Heart left ventricle (tissue), 16 donors: ENCODE measurements at regions not wholly inside any gene's neighbourhood (a gene's known extent, or its start where the extent isn't known, plus 50 kb on each side); places are given as distances from the start of the nearest gene placed in this dataset.
A peak's percentile ranks its signal among the peaks of the same experiment; 100 is the strongest.

Source experiments
- ATAC-seq, 4 donors: fragments of 200-7000 bp; cut with Tn5 transposase; one replicate each; pipeline ENCODE4 v1.9.1; 2020 to 2022; ENCODE audit warnings: moderate library complexity in 4 of 4, mild to moderate bottlenecking in 3 of 4, moderate number of reproducible peaks in 1 of 4
- DNase-seq, 5 donors: peaks; one replicate each; pipeline ENCODE4 v3.0.0-alpha.2; 2020
- H3K27ac ChIP-seq, 12 donors: fragments of 200-600 bp; sonication (generic) in 4 of 12; one replicate each; pipeline versions ENCODE4 v1.5.0 to v1.8.0; 2016 to 2022; ENCODE audit warnings: mild to moderate bottlenecking in 2 of 12
- H3K27me3 ChIP-seq, 9 donors: fragments of 200-600 bp; sonication (generic) in 2 of 9; one replicate each; pipeline versions ENCODE4 v1.5.1 to v1.8.0; 2016 to 2022; ENCODE audit warnings: mild to moderate bottlenecking in 3 of 9
- H3K36me3 ChIP-seq, 9 donors: fragments of 200-600 bp; sonication (generic) in 2 of 9; one replicate each; pipeline versions ENCODE4 v1.5.0 to v1.8.0; 2018 to 2022; ENCODE audit warnings: mild to moderate bottlenecking in 2 of 9
- H3K4me1 ChIP-seq, 12 donors: fragments of 200-600 bp; sonication (generic) in 4 of 12; one replicate each; pipeline versions ENCODE4 v1.5.0 to v1.8.0; 2016 to 2022; ENCODE audit warnings: mild to moderate bottlenecking in 3 of 12
- H3K4me3 ChIP-seq, 12 donors: fragments of 200-600 bp; sonication (generic) in 4 of 12; one replicate each; pipeline versions ENCODE4 v1.5.0 to v1.8.0; 2017 to 2022; ENCODE audit warnings: mild to moderate bottlenecking in 9 of 12, moderate library complexity in 4 of 12
- H3K9me3 ChIP-seq, 12 donors: fragments of 200-600 bp; sonication (generic) in 4 of 12; one replicate each; pipeline versions ENCODE4 v1.5.0 to v1.8.0; 2016 to 2022; ENCODE audit warnings: mild to moderate bottlenecking in 1 of 12
- POLR2A ChIP-seq, 2 donors: fragments of 450-650 bp; IDR thresholded peaks; one replicate each; pipeline ENCODE4 v1.6.1; 2017; ENCODE audit warnings: antibody characterized with exemption in 2 of 2, mild to moderate bottlenecking in 2 of 2, moderate library complexity in 2 of 2
- WGBS, 4 donors: extraction: QIAGEN DNeasy Blood & Tissue Kit in 2 of 4; methylation state at CpG; one replicate each; pipeline versions ENCODE4 v1.1.5 to v1.1.7; 2013 to 2018; 5-methylcytosine and 5-hydroxymethylcytosine counted together
- intact Hi-C, 10 donors: fragments of 100-400 bp; cut with DNase I; formaldehyde crosslinking; loops; one replicate each; pipeline versions ENCODE4 v1.11.1 to v1.14.2; 2022
- TF ChIP-seq, protein P1 (sequence below), 12 donors: fragments of 200-600 bp; sonication (generic) in 4 of 12; IDR thresholded peaks; one replicate each; pipeline versions ENCODE4 v1.5.0 to v1.8.0; 2018 to 2022; ENCODE audit warnings: antibody characterized with exemption in 12 of 12, mild to moderate bottlenecking in 5 of 12
- donor health status: ischemic (EF 13 %, LVEDD 7.1; RV severe dilation, severe dysfunction).
- donor health status: healthy with polysubstance abuse.
- donor health status: DM: no; HTN: yes; CAD: no.
- donor health status: DM: no; HTN: no; CAD: no.
- donor health status: ischemic (EF 25% LVEDD 6.9; RV normal size, moderate dysfunction).
- donor health status: ischemic (EF 25% LVEDD 5.7; RV mildly dilated, moderate dysfunction).
- donor health status: healthy.
- donor health status: DM: yes; HTN: yes; CAD: no.
- donor health status: ischemic (EF 35%, LVEDD 5.7; RV mildly dilated, moderate dysfunction).
- donor health status: nonischemic (EF 11% LVEDD 7.7; RV severe dilation, severe dysfunction).
- donor health status: DM: yes; HTN: yes; CAD: no.
- donor health status: PGD.
- donor health status: ischemic (EF 29% LVEDD 5.4; RV normal size, mild dysfunction).
- donor health status: nonischemic (EF 23%, LVEDD 6.1; RV moderate dilation, normal function).

DNA sequence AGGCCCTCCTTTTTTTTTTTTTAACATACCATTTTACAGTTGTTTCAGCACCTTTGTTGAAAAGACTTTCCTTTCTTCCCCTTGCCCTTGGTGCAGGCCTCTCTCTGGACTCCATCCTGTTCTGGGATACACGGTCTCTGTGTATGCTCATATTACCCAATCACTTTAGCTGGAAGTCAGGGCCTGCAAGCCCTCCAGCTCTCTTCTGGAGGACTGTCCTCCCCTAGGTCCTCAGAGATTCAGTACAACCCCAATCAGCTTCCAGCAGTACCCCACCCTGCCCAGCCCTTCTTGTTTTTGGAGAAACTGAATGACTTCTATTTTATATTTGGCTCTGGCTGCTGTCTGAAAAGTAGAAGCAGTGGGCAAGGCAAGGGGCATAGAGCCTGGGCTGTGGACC lies 270.8 kb downstream of the KLF13 start:
- ATAC-seq: peak in 1 of 4 donors; percentile 56

DNA sequence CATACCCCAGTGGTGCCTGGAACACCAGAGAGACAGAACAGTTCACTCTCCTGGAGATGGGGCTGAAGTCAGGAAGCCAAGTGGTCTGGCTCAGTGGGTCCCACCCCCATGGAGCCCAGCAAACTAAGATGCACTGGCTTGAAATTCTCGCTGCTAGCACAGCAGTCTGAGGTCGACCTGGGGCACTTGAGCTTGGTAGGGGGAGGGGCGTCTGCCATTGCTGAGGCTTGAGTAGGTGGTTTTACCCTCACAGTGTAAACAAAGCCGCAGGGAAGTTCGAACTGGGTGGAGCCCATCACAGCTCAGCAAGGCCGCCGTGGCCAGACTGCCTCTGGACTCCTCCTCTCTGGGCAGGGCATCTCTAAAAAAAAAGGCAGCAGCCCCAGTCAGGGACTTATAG lies 272.0 kb downstream of the KLF13 start:
- DNase-seq (no peak), ATAC-seq (no peak)
- Histone ChIP-seq H3K4me1 (no peaks in the 10 kb centered on the region), H3K27me3 (no peaks in the 10 kb centered on the region), H3K4me3 (no peak overlapping the region), H3K36me3 (no peaks in the 10 kb centered on the region), H3K9me3 (peaks cover 0 to 14% (median 0%) of the 10 kb centered on the region in 12 donors), H3K27ac (no peak overlapping the region)
- intact Hi-C loops: no loop called here
- 23 to 32% (median 28%) methylated on average over 5 to 7 of the region's 7 CpGs for WGBS, 4 donors
- TF ChIP-seq, protein P1, sequence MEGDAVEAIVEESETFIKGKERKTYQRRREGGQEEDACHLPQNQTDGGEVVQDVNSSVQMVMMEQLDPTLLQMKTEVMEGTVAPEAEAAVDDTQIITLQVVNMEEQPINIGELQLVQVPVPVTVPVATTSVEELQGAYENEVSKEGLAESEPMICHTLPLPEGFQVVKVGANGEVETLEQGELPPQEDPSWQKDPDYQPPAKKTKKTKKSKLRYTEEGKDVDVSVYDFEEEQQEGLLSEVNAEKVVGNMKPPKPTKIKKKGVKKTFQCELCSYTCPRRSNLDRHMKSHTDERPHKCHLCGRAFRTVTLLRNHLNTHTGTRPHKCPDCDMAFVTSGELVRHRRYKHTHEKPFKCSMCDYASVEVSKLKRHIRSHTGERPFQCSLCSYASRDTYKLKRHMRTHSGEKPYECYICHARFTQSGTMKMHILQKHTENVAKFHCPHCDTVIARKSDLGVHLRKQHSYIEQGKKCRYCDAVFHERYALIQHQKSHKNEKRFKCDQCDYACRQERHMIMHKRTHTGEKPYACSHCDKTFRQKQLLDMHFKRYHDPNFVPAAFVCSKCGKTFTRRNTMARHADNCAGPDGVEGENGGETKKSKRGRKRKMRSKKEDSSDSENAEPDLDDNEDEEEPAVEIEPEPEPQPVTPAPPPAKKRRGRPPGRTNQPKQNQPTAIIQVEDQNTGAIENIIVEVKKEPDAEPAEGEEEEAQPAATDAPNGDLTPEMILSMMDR (IDR thresholded peaks at IDR 0.05): no peak
- no peak for TF ChIP-seq POLR2A (IDR thresholded peaks at IDR 0.05)

More for the DNA sequence above, 270.8 kb downstream of the KLF13 start:
- TF ChIP-seq, protein P1 (IDR thresholded peaks at IDR 0.05): no peak
- no peak for TF ChIP-seq POLR2A (IDR thresholded peaks at IDR 0.05)
- Histone ChIP-seq H3K27ac (no peak overlapping the region), H3K36me3 (no peaks in the 10 kb centered on the region), H3K9me3 (peaks cover 0 to 5% (median 0%) of the 10 kb centered on the region in 12 donors), H3K4me3 (no peak overlapping the region), H3K4me1 (no peaks in the 10 kb centered on the region), H3K27me3 (no peaks in the 10 kb centered on the region)
- intact Hi-C loops: no loop called here
- WGBS, 4 donors: 62 to 74% (median 70%) methylated on average over 1 of the region's 1 CpG
- no peak for DNase-seq

DNA sequence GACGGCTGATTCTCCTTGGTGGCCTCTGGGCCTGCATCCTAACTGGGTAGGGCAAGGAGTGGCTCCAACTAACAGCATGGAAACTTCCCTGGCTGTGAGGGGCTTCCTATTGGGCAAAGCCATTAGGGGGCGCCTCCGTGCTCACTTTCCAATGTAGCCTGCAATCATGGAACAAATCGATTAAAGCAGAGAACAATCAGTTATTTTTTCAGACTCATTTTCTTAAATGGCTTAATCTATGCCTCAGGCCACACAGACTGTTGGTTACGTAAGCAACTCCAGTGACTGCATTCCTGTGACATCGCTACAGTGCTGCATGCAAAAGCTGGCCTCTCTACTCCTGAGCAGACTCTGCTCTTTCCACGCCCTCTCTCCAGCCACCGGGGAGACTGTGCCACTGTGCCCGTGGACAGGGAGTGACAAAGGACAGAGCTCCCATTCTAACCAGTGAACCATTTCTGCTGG lies 278.9 kb downstream of the KLF13 start:
- DNase-seq: no peak
- Histone ChIP-seq H3K27me3 (no peaks in the 10 kb centered on the region), H3K36me3 (no peaks in the 10 kb centered on the region), H3K4me3 (no peak overlapping the region), H3K4me1 (peaks cover 0 to 5% (median 0%) of the 10 kb centered on the region in 12 donors), H3K9me3 (peaks cover 0 to 19% (median 0%) of the 10 kb centered on the region in 12 donors), H3K27ac (no peak overlapping the region)
- no peak for TF ChIP-seq POLR2A (IDR thresholded peaks at IDR 0.05)
- TF ChIP-seq, protein P1 (IDR thresholded peaks at IDR 0.05): peak in 4 of 12 donors; percentile 20 to 31 (median 23)
- intact Hi-C loops: no loop called here
- peak; percentile 15 to 69 (median 45) for ATAC-seq
- 46 to 55% (median 48%) methylated on average over 8 to 9 of the region's 9 CpGs for WGBS, 4 donors

DNA sequence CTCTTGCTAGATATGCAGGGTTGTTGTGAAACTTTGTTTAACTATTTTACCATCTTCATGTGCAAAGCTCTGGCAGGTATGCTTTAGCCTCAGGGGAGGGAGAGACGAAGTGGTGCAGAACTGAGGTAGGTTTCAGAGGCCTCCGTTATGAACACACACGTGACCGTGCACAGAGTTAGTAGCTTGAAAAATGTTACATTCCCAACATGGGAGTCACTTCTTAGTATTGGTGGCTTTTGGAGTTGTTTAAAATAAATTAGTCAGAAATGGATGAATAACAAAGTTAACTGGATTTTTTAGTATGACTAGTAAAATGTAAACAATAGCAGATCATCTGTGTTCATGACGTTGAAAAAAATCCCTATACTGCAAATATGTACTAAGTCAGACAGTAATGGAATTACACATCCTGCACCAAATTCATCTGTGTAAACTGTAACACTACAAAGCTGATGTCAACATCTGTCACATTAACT lies 279.6 kb downstream of the KLF13 start:
- Histone ChIP-seq H3K27me3 (no peaks in the 10 kb centered on the region), H3K27ac (no peak overlapping the region), H3K36me3 (no peaks in the 10 kb centered on the region), H3K4me1 (peaks cover 0 to 5% (median 0%) of the 10 kb centered on the region in 12 donors), H3K4me3 (no peak overlapping the region), H3K9me3 (peaks cover 0 to 19% (median 0%) of the 10 kb centered on the region in 12 donors)
- ATAC-seq: no peak
- no peak for TF ChIP-seq POLR2A (IDR thresholded peaks at IDR 0.05)
- TF ChIP-seq, protein P1 (IDR thresholded peaks at IDR 0.05): no peak
- WGBS, 4 donors: 91 to 94% (median 92%) methylated on average over 5 of the region's 5 CpGs
- no peak for DNase-seq
- intact Hi-C loops: no loop called here
